Aorta (tissue), 5 donors: ENCODE measurements at regions not wholly inside any gene's neighbourhood (a gene's known extent, or its start where the extent isn't known, plus 50 kb on each side); places are given as distances from the start of the nearest gene placed in this dataset.

Experiments used
- ATAC-seq: fragments of 200-7000 bp; cut with Tn5 transposase; one replicate; pipeline ENCODE4 v1.9.1; 2022; ENCODE audit warnings: moderate library complexity; ENCODE audit not compliant: low FRiP score
- DNase-seq, 2 donors: peaks; one replicate each; pipeline ENCODE4 v3.0.0-alpha.2; 2020
- H3K27ac ChIP-seq, 2 donors: one replicate each; pipeline ENCODE4 v1.5.1; 2013; ENCODE audit warnings: low read length in 2 of 2, mild to moderate bottlenecking in 2 of 2, moderate library complexity in 2 of 2, control low read depth in 1 of 2, inconsistent platforms in 1 of 2, low read depth in 1 of 2
- H3K27me3 ChIP-seq, 2 donors: one replicate each; pipeline ENCODE4 v1.6.1; 2013; ENCODE audit warnings: control low read depth in 1 of 2, low read length in 1 of 2, mild to moderate bottlenecking in 1 of 2, moderate library complexity in 1 of 2; ENCODE audit not compliant: insufficient read depth in 2 of 2, control insufficient read depth in 1 of 2
- H3K36me3 ChIP-seq, 2 donors: one replicate each; pipeline ENCODE4 v1.6.1; 2013; ENCODE audit warnings: control low read depth in 1 of 2, low read length in 1 of 2, mild to moderate bottlenecking in 1 of 2; ENCODE audit not compliant: insufficient read depth in 2 of 2, control insufficient read depth in 1 of 2
- H3K4me1 ChIP-seq, 2 donors: one replicate each; pipeline ENCODE4 v1.6.1; 2013; ENCODE audit warnings: low read length in 2 of 2, control low read depth in 1 of 2, mild to moderate bottlenecking in 1 of 2, moderate library complexity in 1 of 2; ENCODE audit not compliant: insufficient read depth in 2 of 2, control insufficient read depth in 1 of 2
- H3K4me3 ChIP-seq, 2 donors: one replicate each; pipeline ENCODE4 v1.5.1; 2013; ENCODE audit warnings: low read length in 2 of 2, control low read depth in 1 of 2, mild to moderate bottlenecking in 1 of 2
- H3K9me3 ChIP-seq: one replicate; pipeline ENCODE4 v1.6.1; 2013; ENCODE audit warnings: mild to moderate bottlenecking, low read length; ENCODE audit not compliant: control insufficient read depth
- WGBS, 2 donors: extraction: QIAGEN DNeasy Blood & Tissue Kit; methylation state at CpG; one replicate each; pipeline ENCODE4 v1.1.7; 2013; 5-methylcytosine and 5-hydroxymethylcytosine counted together
- intact Hi-C, 2 donors: fragments of 100-400 bp; cut with DNase I; formaldehyde crosslinking; loops; one replicate each; pipeline versions ENCODE4 v1.14.2 to v1.15.0; 2022
- donor health status: healthy with polysubstance abuse.
- donor health status: Bipolar disorder and iron deficiency.
- donor health status: DM: no; HTN: no; CAD: no.
- donor health status: DM: no; HTN: no; CAD: no.
- donor health status: DM: yes; HTN: yes; CAD: no.

DNA sequence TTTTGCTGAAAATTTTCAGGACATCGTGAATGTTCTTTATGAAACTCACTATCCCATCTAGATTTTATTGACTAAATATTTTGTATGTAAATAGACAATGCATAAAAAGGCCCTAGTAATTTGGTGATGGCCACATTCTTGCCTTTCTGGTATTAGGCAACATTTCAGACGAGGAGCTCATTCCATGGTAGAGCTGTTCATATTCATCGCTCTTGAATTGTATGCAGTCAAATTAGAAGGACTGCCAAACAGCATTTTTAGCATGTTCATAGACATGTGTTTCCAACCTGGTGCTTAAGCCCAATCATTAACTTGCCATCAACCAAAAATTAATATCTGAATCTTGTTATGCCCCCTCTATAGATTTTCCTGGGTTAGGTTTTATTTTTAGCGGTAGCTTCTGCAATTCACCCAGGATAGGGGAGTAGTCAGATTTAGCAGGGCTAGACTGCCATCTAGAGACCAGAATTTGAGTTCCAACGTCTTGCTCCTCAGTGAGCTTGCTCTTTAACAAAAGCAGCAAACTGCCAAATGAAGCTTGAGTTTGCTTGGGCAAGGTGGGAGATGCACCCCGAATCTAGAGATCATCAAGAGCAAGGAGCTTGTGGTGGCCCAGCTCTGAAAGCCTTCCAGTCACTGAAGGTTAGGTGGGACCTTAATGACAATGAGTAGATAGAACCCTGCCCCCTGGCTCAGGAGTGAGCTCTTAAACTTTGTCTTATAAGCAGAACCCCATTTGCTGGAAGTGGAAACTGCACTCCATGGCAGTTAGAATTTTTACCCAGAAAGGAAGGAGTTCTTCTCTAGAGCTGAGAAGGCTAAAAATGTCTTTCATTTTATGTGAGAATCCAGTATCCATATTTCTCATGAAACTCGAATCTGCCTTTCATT, 456.2 kb downstream of the RASEF start:
- peaks cover 0 to 2% of the 10 kb centered on the region in 2 donors for H3K4me1 ChIP-seq
- intact Hi-C loops: no loop called here
- no peaks in the 10 kb centered on the region for H3K9me3 ChIP-seq
- no peaks in the 10 kb centered on the region for H3K36me3 ChIP-seq
- ATAC-seq: peak; percentile 78
- no peak overlapping the region for H3K27ac ChIP-seq
- 37 to 40% methylated on average over 7 of the region's 7 CpGs for WGBS, 2 donors
- DNase-seq: no peak
- no peaks in the 10 kb centered on the region for H3K27me3 ChIP-seq
- no peak overlapping the region for H3K4me3 ChIP-seq

DNA sequence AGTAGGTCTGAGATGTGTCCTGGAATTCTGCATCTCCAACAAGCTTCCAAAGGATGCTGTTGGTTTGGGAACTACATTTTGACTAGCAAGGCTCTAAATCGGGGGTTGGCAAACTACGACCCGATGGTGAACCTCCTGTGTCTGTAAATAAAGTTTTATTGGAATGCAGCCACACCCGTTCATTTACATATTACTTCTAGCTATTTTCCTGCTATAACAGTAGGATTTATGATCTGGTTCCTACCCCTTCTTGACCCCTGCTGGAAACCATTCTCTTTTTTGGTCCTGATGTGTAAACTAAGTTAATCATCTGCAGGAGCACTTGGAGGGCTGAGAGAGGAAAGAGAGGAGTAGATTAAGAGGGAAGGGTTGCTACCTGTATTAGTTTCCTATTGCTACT, 454.5 kb downstream of the RASEF start:
- DNase-seq (no peak), ATAC-seq (no peak)
- H3K27me3 ChIP-seq: no peaks in the 10 kb centered on the region
- no peak overlapping the region for H3K27ac ChIP-seq
- intact Hi-C loops: no loop called here
- no peaks in the 10 kb centered on the region for H3K9me3 ChIP-seq
- WGBS, 2 donors: 79 to 82% methylated on average over 4 of the region's 4 CpGs
- H3K4me1 ChIP-seq: peaks cover 0 to 2% of the 10 kb centered on the region in 2 donors
- no peak overlapping the region for H3K4me3 ChIP-seq
- no peaks in the 10 kb centered on the region for H3K36me3 ChIP-seq

- no peaks in the 10 kb centered on the region for H3K36me3 ChIP-seq
- intact Hi-C loops: no loop called here
- no peak for ATAC-seq
- no peaks in the 10 kb centered on the region for H3K27me3 ChIP-seq
- no peaks in the 10 kb centered on the region for H3K9me3 ChIP-seq
- no peaks in the 10 kb centered on the region for H3K4me1 ChIP-seq
- no peak overlapping the region for H3K4me3 ChIP-seq
- no peak overlapping the region for H3K27ac ChIP-seq
- 84 to 88% methylated on average over 5 of the region's 5 CpGs for WGBS, 2 donors
- no peak for DNase-seq
Observed at GRCh38 chr9:82612942-82613341, 450.0 kb downstream of the RASEF start.

DNA sequence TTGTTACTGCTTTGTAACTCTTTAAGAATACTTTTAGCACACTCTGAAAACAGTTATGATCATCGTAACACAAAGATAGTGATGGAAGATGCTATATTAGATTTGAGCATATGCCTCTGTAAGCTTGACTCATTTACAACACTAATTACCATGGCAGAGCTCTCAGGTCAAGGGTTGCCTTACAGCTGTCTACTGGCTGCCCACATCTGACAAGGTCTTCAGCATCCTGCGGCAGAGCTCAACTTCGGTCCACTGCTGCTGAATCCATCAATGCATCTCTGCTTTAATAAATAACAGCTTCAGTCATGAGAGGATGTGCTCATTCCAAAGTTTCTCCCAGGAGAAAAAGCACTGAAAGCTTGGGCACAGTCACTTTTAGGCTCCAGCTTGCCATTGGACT, 449.4 kb downstream of the RASEF start:
- 94 to 96% methylated on average over 3 of the region's 3 CpGs for WGBS, 2 donors
- no peaks in the 10 kb centered on the region for H3K4me1 ChIP-seq

DNA sequence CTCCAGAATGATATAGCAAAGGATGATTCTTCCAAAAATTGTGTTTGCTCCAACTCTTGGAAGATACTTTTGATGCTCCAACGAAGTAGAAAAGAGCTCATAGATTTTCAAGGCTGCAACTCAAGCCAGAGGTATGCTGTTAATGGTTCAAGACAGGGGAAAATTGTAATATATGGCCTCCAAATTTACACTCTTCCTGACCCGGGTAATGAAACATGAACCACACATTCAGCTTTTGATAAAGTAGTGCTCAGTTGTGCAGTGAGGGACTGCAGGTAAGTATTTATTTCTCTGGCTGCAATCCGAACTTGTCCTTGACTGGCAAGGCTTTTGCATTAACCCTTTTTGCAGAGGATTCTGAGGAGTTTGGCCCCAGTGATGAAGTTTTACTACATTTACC, 446.4 kb downstream of the RASEF start:
- DNase-seq (no peak), ATAC-seq (no peak)
- no peaks in the 10 kb centered on the region for H3K9me3 ChIP-seq
- H3K27ac ChIP-seq: no peak overlapping the region
- peaks cover 0 to 1% of the 10 kb centered on the region in 2 donors for H3K27me3 ChIP-seq
- no peak overlapping the region for H3K4me3 ChIP-seq
- no peaks in the 10 kb centered on the region for H3K4me1 ChIP-seq
- no peaks in the 10 kb centered on the region for H3K36me3 ChIP-seq
- 84% methylated on average over 3 of the region's 3 CpGs for WGBS, 2 donors
- intact Hi-C loops: no loop called here

More for the DNA sequence above, 449.4 kb downstream of the RASEF start:
- DNase-seq (no peak), ATAC-seq (no peak)
- no peak overlapping the region for H3K4me3 ChIP-seq
- no peaks in the 10 kb centered on the region for H3K9me3 ChIP-seq
- no peaks in the 10 kb centered on the region for H3K36me3 ChIP-seq
- intact Hi-C loops: no loop called here
- peaks cover 0 to 1% of the 10 kb centered on the region in 2 donors for H3K27me3 ChIP-seq
- H3K27ac ChIP-seq: no peak overlapping the region

DNA sequence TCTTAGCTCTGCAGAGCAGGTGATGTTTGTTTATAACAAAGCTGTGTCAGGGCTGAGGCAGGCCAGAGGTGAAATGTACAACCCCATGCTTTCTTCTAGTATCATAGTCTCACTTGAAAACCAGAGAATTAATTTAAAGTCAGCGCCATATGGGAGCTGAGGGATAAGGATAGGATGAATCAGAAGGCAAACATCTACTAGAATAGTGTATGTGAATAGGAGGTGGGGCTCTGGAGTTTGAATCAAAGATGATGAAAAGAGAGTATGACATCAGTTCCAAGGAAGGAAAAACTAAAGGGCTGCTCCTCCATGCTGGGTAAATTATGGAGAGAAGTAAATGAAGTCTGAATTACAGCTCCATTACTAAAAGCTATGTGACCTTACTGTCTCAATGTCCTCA, 441.5 kb downstream of the RASEF start:
- no peak for DNase-seq
- intact Hi-C loops: no loop called here
- H3K36me3 ChIP-seq: no peaks in the 10 kb centered on the region
- peaks cover 0 to 1% of the 10 kb centered on the region in 2 donors for H3K27me3 ChIP-seq
- H3K4me1 ChIP-seq: no peaks in the 10 kb centered on the region
- no peaks in the 10 kb centered on the region for H3K9me3 ChIP-seq
- no peak for ATAC-seq
- no peak overlapping the region for H3K27ac ChIP-seq
- H3K4me3 ChIP-seq: no peak overlapping the region
- WGBS, 2 donors: 88% methylated on average over 1 of the region's 1 CpG

DNA sequence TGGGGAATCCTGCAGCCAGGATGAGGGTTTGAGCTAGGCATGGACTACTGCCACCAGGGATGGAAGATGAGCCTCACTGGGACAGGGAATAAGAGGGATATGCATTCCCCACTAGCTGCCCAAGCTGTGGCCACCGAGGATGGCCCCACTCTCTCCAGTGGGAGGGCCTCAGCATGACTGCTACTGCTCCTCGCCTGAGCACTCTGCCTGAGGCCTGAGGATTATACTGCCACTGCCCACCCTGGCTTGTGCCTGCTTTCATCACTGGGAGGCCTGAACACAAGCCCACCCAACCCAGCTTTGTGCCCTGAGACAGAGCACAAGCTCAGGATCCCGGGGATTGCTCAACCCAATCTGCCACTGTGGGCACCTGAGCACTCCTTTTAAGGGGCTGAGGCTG, 425.6 kb downstream of the RASEF start:
- DNase-seq: no peak
- 87 to 98% methylated on average over 3 of the region's 3 CpGs for WGBS, 2 donors
- peak; percentile 19 for ATAC-seq

GRCh38 chr9:82645600-82645999, 417.3 kb downstream of the RASEF start:
- Histone ChIP-seq H3K4me1 (no peaks in the 10 kb centered on the region), H3K27ac (no peak overlapping the region), H3K4me3 (no peak overlapping the region), H3K27me3 (no peaks in the 10 kb centered on the region), H3K36me3 (no peaks in the 10 kb centered on the region), H3K9me3 (no peaks in the 10 kb centered on the region)
- ATAC-seq (no peak), DNase-seq (no peak)
- intact Hi-C loops: no loop called here
- 66 to 70% methylated on average over 2 of the region's 2 CpGs for WGBS, 2 donors

More for the DNA sequence above, 425.6 kb downstream of the RASEF start:
- no peak overlapping the region for H3K27ac ChIP-seq
- no peaks in the 10 kb centered on the region for H3K27me3 ChIP-seq
- H3K9me3 ChIP-seq: no peaks in the 10 kb centered on the region
- intact Hi-C loops: no loop called here
- no peaks in the 10 kb centered on the region for H3K36me3 ChIP-seq
- no peaks in the 10 kb centered on the region for H3K4me1 ChIP-seq
- no peak overlapping the region for H3K4me3 ChIP-seq

- no peak overlapping the region for H3K4me3 ChIP-seq
- intact Hi-C loops: no loop called here
- no peaks in the 10 kb centered on the region for H3K36me3 ChIP-seq
- no peak for DNase-seq
- H3K27me3 ChIP-seq: no peaks in the 10 kb centered on the region
- peaks cover 4% of the 10 kb centered on the region for H3K9me3 ChIP-seq
- no peak for ATAC-seq
- WGBS, 2 donors: 80 to 84% methylated on average over 3 of the region's 3 CpGs
- no peak overlapping the region for H3K27ac ChIP-seq
- no peaks in the 10 kb centered on the region for H3K4me1 ChIP-seq
Observed at GRCh38 chr9:82650368-82650767, 412.6 kb downstream of the RASEF start.
